ENCODE measurements at regions not wholly inside any gene's neighbourhood (a gene's known extent, or its start where the extent isn't known, plus 50 kb on each side); places are given as distances from the start of the nearest gene placed in this dataset.

DNA sequence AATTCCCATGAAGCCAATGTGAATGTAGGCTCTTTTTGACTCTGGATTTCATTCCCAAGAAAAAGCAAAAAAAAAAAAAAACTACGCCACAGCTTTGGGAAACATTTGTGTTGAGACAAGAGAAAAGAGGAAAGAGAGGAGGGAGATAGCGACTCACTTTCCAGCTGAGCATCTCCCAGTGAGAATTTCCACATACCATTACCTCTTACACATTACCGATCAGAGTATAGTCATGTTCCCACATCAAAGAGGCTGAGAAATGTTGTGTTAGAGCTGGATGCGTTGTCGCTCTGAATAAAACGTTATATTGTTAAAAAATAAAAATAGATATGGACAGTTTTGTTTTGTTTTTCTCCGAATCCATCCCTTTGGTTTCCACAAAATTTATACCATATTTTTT lies 1019.3 kb upstream of the ADGRB3 start:
- no peaks in the 10 kb centered on the region; the same call in 1 of the 2 replicates for H3K23me2 ChIP-seq (ENCODE audit: low read depth, low read length)
- H2BK20ac ChIP-seq (ENCODE audit: low read length): no peak overlapping the region
- no peaks in the 10 kb centered on the region for H3K27me3 ChIP-seq (replicated peaks in 1 of 4; ENCODE audit: control insufficient read depth in 3 of 4, extremely low read depth in 1 of 4, insufficient read depth in 3 of 4, low read length in 3 of 4)
- H4K8ac ChIP-seq (ENCODE audit: extremely low read depth, insufficient read depth, low read length): no peak overlapping the region
- H2AFZ ChIP-seq (ENCODE audit: low read length): no peak overlapping the region
- no peak overlapping the region for H2AK5ac ChIP-seq (ENCODE audit: low read depth, low read length)
- no peak overlapping the region for H3K9ac ChIP-seq (replicated peaks in 1 of 4; ENCODE audit: extremely low read depth in 1 of 4, low read depth in 3 of 4, low read length in 3 of 4)
- H3K79me1 ChIP-seq (ENCODE audit: low read depth, low read length): no peaks in the 10 kb centered on the region
- no peak overlapping the region for H3K56ac ChIP-seq (replicated peaks; ENCODE audit: insufficient read length, low read depth, low read length)
- DNase-seq (ENCODE audit: low read depth in 1 of 2, low spot score in 2 of 2): no peak
- H2BK12ac ChIP-seq (ENCODE audit: low read depth, low read length): no peak overlapping the region
- no peak overlapping the region for H4K5ac ChIP-seq (ENCODE audit: insufficient read length, low read depth, low read length)
- no peak overlapping the region for H2BK5ac ChIP-seq (ENCODE audit: low read depth, low read length)
- H3K4ac ChIP-seq (replicated peaks; ENCODE audit: insufficient read length, low read depth, low read length): no peak overlapping the region
- H3K36me3 ChIP-seq (ENCODE audit: control insufficient read depth in 2 of 4, insufficient read depth in 4 of 4, low read length in 3 of 4): no peaks in the 10 kb centered on the region
- ChIA-PET POLR2A (ENCODE audit: partially characterized antibody) (interaction anchor here (0.6 kb wide), 1 partner anchor 590 kb away, joined by 3 read pairs; no protein-coding TSS in a partner anchor), CTCF (ENCODE audit: partially characterized antibody) (interaction anchor here (0.6 kb wide), 1 partner anchor 706 kb away, joined by 3 read pairs; no protein-coding TSS in a partner anchor)
- no peak overlapping the region for H3K18ac ChIP-seq (ENCODE audit: extremely low read depth, low read length)
- no peak overlapping the region for H3K14ac ChIP-seq (ENCODE audit: insufficient read length)
- H2BK15ac ChIP-seq (ENCODE audit: low read length): no peak overlapping the region
- no peak overlapping the region for H4K91ac ChIP-seq (replicated peaks; ENCODE audit: insufficient read length, low read length)
- H3K79me2 ChIP-seq (ENCODE audit: control insufficient read depth in 1 of 2, insufficient read depth in 2 of 2, low read length in 2 of 2): no peaks in the 10 kb centered on the region
- no peak overlapping the region for H3K4me2 ChIP-seq (ENCODE audit: insufficient read depth in 1 of 2, low read depth in 2 of 2, low read length in 2 of 2)
- no peak overlapping the region for H3K23ac ChIP-seq (ENCODE audit: insufficient read length)
- H3K4me3 ChIP-seq (ENCODE audit: extremely low read depth in 1 of 4, insufficient read depth in 2 of 4, low read depth in 3 of 4, low read length in 4 of 4): no peak overlapping the region
- H3K27ac ChIP-seq (ENCODE audit: low read depth, low read length): no peak overlapping the region
- no peaks in the 10 kb centered on the region for H3K4me1 ChIP-seq (replicated peaks in 1 of 4; ENCODE audit: control insufficient read depth in 3 of 4, insufficient read depth in 4 of 4, low read length in 3 of 4)
- FAIRE-seq: no peak
- H4K20me1 ChIP-seq (replicated peaks in 1 of 2; ENCODE audit: control insufficient read depth in 1 of 2, insufficient read depth in 2 of 2, low read length in 2 of 2): no peaks in the 10 kb centered on the region
- WGBS, 2 experiments (ENCODE audit: extremely low coverage in 1 of 2, insufficient coverage in 1 of 2, insufficient read length in 1 of 2, insufficient replicate concordance in 2 of 2, low coverage in 1 of 2, low lambda C conversion rate in 2 of 2, missing lambda C conversion rate in 1 of 2): 91 to 100% methylated on average over 3 to 6 of the region's 7 CpGs
- H3K9me3 ChIP-seq (ENCODE audit: insufficient read depth in 2 of 2, low read depth in 1 of 2, low read length in 1 of 2): no peaks in the 10 kb centered on the region
- no peak overlapping the region for H2BK120ac ChIP-seq (replicated peaks; ENCODE audit: low read depth, low read length)
- TF ChIP-seq, protein P1, sequence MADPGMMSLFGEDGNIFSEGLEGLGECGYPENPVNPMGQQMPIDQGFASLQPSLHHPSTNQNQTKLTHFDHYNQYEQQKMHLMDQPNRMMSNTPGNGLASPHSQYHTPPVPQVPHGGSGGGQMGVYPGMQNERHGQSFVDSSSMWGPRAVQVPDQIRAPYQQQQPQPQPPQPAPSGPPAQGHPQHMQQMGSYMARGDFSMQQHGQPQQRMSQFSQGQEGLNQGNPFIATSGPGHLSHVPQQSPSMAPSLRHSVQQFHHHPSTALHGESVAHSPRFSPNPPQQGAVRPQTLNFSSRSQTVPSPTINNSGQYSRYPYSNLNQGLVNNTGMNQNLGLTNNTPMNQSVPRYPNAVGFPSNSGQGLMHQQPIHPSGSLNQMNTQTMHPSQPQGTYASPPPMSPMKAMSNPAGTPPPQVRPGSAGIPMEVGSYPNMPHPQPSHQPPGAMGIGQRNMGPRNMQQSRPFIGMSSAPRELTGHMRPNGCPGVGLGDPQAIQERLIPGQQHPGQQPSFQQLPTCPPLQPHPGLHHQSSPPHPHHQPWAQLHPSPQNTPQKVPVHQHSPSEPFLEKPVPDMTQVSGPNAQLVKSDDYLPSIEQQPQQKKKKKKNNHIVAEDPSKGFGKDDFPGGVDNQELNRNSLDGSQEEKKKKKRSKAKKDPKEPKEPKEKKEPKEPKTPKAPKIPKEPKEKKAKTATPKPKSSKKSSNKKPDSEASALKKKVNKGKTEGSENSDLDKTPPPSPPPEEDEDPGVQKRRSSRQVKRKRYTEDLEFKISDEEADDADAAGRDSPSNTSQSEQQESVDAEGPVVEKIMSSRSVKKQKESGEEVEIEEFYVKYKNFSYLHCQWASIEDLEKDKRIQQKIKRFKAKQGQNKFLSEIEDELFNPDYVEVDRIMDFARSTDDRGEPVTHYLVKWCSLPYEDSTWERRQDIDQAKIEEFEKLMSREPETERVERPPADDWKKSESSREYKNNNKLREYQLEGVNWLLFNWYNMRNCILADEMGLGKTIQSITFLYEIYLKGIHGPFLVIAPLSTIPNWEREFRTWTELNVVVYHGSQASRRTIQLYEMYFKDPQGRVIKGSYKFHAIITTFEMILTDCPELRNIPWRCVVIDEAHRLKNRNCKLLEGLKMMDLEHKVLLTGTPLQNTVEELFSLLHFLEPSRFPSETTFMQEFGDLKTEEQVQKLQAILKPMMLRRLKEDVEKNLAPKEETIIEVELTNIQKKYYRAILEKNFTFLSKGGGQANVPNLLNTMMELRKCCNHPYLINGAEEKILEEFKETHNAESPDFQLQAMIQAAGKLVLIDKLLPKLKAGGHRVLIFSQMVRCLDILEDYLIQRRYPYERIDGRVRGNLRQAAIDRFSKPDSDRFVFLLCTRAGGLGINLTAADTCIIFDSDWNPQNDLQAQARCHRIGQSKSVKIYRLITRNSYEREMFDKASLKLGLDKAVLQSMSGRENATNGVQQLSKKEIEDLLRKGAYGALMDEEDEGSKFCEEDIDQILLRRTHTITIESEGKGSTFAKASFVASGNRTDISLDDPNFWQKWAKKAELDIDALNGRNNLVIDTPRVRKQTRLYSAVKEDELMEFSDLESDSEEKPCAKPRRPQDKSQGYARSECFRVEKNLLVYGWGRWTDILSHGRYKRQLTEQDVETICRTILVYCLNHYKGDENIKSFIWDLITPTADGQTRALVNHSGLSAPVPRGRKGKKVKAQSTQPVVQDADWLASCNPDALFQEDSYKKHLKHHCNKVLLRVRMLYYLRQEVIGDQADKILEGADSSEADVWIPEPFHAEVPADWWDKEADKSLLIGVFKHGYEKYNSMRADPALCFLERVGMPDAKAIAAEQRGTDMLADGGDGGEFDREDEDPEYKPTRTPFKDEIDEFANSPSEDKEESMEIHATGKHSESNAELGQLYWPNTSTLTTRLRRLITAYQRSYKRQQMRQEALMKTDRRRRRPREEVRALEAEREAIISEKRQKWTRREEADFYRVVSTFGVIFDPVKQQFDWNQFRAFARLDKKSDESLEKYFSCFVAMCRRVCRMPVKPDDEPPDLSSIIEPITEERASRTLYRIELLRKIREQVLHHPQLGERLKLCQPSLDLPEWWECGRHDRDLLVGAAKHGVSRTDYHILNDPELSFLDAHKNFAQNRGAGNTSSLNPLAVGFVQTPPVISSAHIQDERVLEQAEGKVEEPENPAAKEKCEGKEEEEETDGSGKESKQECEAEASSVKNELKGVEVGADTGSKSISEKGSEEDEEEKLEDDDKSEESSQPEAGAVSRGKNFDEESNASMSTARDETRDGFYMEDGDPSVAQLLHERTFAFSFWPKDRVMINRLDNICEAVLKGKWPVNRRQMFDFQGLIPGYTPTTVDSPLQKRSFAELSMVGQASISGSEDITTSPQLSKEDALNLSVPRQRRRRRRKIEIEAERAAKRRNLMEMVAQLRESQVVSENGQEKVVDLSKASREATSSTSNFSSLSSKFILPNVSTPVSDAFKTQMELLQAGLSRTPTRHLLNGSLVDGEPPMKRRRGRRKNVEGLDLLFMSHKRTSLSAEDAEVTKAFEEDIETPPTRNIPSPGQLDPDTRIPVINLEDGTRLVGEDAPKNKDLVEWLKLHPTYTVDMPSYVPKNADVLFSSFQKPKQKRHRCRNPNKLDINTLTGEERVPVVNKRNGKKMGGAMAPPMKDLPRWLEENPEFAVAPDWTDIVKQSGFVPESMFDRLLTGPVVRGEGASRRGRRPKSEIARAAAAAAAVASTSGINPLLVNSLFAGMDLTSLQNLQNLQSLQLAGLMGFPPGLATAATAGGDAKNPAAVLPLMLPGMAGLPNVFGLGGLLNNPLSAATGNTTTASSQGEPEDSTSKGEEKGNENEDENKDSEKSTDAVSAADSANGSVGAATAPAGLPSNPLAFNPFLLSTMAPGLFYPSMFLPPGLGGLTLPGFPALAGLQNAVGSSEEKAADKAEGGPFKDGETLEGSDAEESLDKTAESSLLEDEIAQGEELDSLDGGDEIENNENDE (IDR thresholded peaks at IDR 0.05; ENCODE audit: insufficient replicate concordance, low read length): no peak

Data from H1 (cell line).